H54 (cell line): ENCODE measurements at regions not wholly inside any gene's neighbourhood (a gene's known extent, or its start where the extent isn't known, plus 50 kb on each side); places are given as distances from the start of the nearest gene placed in this dataset.

Experiments
- DNase-seq: peaks from one replicate; pipeline ENCODE4 v3.0.0; 2011; ENCODE audit warnings: low spot score, mixed read lengths; ENCODE audit not compliant: insufficient read length
- FAIRE-seq: peaks from 3 replicates; lab custom pipeline; 2011; peaks lifted over from hg19 to GRCh38; lab: Jason Lieb, UNC
- POLR2A ChIP-seq: IDR thresholded peaks from 2 replicates; pipeline ENCODE4 v1.6.1; 2011; ENCODE audit warnings: low read depth, mild to moderate bottlenecking, low read length

DNA sequence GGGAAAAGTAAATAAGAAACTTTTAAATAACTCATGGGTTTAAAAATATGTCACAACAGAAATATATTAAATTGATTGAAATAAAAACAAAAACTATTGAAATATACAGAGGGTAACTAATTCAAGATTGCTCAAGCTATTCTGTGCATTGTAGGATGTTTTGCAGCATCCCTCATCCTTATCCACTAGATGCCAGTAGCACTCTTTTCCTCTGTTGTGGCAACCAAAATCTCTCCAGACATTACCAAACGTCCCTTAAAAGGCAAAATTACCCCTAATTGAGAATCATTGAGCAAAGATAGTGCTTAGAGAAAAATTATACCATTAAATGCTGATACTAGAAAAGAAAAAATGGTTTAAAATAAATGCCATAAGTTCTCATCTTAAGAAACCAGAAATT is 682.6 kb downstream of the RWDD3 start:
- DNase-seq, result no peak
- no peak for FAIRE-seq
- no peak for TF ChIP-seq POLR2A

DNA sequence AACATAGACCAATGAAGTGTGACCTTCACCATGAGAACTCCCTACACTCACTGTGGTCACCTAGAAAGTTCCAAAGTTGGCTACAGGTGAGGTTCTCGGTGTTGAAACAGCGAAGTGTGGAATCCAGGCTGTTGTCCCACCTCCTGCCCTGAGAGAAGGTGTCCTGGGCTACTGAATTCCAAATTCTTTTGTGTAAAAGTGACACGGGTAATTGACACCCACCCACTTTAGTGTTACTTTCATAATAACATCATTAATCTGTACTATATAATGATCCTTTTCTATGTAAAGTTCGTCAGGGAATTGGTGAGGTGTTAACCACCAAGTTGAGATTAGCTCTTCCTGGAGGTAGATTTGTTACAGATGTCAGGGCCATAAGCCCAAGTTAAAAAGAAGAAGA is 690.7 kb downstream of the RWDD3 start:
- TF ChIP-seq POLR2A, result no peak
- FAIRE-seq, result no peak
- DNase-seq, result no peak

DNA sequence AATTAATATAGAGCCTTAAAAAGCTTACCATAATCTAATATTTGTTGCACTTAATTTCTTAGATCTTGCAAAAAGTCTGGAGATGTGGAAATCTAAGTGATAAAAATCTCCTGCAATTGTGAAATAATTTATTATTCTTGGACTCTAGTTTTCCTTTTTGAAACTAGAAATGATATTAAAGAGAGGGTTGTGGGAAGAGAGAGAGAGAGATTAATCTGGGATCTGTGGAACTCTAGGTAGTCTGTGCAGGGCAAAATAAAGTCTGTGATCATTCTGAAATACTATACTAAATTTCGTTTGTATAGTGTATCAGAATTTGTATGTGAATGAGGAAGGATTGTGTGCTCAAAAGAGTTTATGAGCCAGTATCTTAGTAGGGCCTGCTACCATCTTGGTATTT is 692.3 kb downstream of the RWDD3 start:
- FAIRE-seq (no peak), DNase-seq (no peak)
- TF ChIP-seq POLR2A, result no peak

DNA sequence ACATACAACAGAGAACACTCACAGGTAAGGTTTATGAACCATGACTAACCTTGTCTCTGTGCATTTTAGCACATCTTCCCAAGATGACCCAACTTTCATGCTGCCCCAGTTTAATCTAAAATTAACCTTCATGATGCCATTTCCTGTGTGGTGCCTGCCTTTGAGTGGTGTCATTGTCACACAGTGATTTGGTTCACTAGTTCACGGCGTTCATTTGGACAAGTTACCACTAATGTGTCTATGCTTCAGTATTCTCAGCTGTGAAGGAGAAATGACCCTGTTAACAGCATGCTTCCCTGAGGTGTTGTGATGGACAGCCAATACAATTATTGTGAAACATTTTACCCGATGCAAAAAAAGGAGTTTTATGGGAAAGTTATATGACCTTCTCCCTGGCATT is 693.1 kb downstream of the RWDD3 start:
- FAIRE-seq, result no peak
- DNase-seq, result no peak
- TF ChIP-seq POLR2A, result no peak

DNA sequence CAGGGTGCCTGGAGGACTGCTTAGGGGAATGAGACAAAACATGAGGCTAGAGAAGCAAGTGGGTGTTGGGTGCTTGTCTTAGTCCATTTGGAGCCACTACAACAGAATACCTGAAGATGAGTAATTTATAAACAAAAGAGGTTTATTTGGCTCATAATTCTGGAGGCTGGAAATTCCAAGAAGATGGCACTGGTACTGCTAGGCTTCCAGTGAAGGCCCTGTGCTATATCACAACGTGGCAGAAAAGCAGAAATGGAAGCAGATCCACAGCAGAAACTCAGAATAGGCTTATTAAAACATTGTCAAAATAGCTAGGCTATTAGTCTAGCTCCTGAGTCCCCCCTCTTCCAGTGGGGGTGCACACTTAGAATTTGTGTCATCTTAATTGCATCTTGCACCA is 701.7 kb downstream of the RWDD3 start:
- no peak for TF ChIP-seq POLR2A
- FAIRE-seq, result no peak
- no peak for DNase-seq

DNA sequence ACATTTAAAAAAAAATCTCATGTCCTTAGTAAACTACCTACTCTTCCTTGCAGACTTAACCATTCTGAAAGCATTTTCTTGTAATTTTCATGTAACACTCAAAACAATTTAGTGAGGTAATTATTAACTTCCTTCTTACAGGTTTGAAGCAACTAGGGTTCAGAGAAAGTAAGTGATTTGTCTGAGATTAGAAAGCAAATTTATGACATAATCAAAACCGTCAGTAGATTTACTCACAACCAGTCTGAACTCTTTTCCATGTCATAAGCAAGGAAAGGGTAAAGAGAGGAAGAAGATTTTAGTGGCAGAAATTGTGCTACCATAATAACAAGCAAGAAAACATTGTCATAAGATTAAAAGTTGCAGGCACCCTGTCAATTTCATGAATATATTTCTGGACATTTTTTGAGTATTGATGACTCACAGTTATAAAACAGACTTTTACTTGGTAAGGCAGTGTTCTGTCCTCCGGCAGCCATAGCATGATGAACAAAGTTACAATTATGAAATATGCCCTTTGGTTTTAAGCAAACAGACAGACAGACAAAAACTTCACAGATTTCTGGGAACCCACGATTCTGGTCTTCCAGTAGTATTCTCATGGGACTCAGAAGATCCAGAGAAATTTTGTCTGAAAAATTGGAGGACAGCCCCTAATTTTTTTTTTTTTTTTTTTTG is 707.2 kb downstream of the RWDD3 start:
- DNase-seq (no peak), FAIRE-seq (no peak)
- no peak for TF ChIP-seq POLR2A

DNA sequence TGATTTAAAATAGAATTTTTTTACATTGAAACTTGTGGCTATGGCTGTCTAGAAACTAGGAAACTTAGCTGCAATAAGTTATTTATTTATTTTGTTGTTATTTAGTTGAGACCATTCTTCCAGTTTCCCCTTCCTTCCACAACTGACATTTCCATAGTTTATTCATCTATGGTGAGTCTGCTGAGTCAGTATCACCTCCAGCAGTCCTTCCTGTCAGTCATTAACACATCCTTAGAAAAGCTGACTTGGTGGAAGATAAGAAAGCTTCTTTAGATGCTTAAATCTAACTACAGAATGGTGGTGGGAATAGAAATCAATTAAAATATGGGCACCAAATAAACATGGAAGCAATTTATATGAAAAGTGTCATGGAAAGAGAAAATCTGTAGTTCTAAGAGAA is 714.0 kb downstream of the RWDD3 start:
- TF ChIP-seq POLR2A, result no peak
- no peak for FAIRE-seq
- no peak for DNase-seq

DNA sequence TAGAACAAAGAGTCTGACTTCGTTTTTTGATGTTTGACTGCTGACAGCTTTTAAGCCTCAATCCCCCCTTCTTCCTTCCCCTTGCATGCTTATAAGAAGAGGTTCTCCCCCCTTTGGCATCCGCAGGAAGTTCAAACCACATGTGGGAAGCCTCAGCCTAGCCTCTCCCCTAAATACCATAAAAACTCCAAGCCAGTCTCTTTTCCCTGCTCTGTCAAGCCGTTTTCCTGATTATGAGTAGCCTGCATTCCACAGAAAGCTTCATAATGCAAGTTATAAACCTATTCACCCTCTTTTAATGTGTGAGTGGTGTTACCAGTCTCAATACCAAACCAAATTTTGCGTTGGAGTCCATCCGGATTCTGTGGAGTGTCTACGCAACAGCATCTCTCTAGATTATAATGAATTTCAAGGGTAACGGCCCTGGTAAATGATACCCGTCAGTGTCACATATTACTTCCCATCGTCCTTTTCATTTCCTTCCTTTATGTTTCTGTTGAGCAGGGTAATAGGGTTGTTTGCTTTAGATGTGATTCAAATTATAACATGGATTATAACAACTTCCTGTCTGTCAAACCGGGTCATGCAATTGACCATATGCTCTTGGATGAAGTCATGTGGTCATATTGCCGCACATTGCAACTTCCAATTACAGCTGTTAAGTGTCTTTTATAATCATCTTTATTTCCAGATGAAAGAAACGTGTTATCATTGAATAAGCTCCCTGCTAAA is 717.5 kb downstream of the RWDD3 start:
- DNase-seq (no peak), FAIRE-seq (no peak)
- no peak for TF ChIP-seq POLR2A

DNA sequence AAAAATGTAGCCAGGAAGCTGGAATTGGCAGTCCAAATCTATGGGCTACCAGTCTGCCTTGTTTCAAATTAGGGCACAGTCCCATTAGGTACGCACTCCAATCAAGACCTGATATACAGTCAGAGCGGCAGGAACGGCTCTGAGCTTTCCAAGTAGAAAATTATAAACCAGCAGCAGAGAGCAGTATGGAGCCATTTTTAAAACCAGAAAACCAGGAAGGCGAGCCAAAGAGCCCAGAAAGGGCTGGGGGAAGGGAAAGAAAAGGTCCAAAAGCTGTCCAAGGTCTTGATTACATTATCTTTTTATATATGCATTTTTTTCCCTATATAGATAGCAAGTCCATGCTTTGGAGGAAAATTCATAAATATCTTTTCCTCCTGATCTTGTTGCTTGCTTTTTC is 719.0 kb downstream of the RWDD3 start:
- DNase-seq (no peak), FAIRE-seq (no peak)
- no peak for TF ChIP-seq POLR2A

DNA sequence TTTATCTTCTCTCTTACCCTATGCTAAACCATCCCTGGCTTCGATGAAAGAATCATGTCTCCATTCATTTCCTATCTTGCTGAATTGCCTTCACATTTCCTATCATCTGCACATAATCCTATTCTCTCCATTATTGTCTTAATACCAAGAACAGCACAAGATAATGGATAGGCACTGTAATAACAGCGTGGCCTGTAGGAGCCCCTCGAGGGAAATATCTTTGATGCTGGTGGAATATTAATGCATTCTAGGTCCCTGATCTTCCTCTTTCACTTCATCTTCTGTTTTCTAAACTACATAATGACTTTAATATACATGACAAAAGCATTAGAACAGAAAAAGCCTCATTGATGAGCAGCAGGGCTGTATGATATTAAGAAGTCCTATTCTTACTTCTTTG is 720.6 kb downstream of the RWDD3 start:
- DNase-seq, result no peak
- TF ChIP-seq POLR2A, result no peak
- FAIRE-seq, result no peak

DNA sequence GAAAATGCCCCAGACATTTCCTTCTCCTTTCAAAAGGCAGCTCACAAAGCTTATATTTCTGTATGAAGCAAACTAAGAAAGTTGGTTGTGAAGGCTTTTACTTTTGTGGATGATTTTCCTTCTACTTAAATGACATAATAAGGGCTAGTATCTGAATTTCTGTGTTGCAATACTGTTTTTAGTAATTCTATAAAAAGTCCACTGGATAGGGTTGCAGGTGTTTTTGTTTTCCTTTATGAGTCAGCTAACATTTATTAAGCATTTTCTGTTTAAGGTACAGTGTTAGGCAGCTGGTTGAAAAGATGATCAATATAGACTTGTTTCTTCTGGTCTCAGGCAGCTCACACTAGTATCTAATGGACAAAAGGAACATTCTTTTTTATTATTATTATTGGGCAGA is 722.2 kb downstream of the RWDD3 start:
- FAIRE-seq, result no peak
- TF ChIP-seq POLR2A, result no peak
- no peak for DNase-seq

DNA sequence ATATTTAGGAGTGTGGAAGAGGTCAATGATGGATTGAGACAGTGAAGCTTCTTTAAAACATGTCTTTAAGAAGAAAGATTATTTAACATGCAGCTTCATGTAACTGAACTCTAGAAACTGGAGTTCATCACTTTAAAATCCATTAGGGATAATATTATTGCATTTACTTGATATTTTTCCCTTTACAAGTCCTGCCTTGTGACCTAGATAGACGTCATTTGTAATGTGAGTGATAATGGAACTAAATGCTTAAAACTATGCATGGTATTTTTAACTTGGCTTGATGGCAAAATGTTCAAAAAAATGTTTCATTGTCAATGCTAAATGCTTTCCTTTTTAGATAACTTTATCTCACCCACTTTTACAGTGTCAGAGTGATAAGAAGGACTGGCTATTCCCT is 723.7 kb downstream of the RWDD3 start:
- DNase-seq (no peak), FAIRE-seq (no peak)
- TF ChIP-seq POLR2A, result no peak

DNA sequence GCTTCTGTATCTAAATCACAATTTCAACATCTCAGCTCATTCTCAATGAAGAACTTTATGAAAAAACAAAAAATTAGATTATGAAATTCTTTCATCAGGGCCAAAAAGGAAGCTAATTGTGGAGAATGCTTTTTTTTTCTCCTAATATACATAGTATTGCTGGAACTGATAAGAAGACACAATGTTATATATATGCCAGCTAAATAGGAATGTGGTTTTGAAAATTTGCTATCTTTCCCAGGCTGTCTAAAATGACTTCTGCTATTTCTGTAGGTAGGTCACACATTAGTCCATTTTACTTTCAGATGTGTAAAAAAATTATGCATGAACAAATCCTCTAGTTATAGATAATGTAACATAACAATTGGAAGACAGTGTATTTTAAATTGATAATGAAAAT is 732.9 kb downstream of the RWDD3 start:
- no peak for FAIRE-seq
- no peak for DNase-seq
- TF ChIP-seq POLR2A, result no peak

DNA sequence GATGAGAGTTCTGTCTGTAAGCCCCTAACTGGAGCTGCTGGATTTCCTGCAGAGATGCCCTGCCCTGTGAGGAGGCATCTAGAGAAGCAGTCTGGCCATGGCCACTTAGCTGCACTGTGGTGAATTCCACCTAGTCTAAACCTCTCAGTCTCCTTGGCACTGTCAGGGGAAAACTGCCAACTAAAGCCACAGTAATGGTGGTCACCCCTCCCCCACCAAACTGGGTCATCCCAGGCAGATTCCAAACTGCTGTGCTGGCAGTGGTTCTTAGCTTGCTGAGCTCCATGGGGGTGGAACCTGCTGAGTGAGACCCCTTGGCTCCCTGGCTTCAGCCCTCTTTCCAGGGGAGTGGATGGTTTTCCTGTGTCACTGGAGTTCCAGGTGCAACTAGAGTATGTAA is 740.6 kb downstream of the RWDD3 start:
- FAIRE-seq (no peak), DNase-seq (no peak)
- no peak for TF ChIP-seq POLR2A

DNA sequence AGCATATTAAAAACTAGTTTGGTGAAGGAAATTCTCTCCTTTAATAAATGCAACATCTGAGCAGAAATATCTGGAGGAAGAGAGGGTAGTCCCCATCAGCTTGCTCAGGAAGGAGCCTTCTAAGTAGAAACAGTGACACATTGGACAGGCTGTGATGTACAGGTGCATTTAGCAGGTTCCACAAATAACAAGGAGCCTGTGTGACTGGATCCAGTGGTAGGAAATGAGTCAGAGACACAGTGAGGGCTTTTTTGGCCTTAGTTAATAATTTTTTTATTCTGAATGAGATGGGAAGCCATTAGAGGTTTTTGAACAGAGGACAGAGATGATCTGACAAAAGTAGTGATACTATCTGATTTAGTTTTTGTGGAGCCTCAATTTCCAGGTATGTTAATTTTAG is 738.9 kb upstream of the PTBP2 start:
- DNase-seq (no peak), FAIRE-seq (no peak)
- no peak for TF ChIP-seq POLR2A

DNA sequence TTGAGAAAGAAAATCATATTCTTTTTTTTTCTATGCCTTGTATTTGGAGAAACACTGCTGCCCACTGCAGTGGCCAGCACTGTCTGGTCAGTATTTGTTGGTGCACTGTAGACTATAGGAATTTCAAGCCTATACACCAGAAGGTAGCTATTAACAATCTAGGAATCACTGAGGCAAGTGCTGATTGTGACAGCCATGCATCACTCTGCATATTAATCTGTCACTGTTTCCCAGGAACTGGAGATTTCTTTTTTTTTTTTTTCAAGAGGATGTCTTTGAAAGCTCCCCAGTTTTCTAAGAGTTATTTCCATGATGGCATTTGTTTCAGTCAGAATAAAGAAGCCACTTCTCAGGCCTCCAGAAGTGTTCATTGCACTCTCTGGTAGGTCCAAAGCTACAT is 737.8 kb upstream of the PTBP2 start:
- no peak for TF ChIP-seq POLR2A
- FAIRE-seq (no peak), DNase-seq (no peak)
